ENCODE measurements at regions not wholly inside any gene's neighbourhood (a gene's known extent, or its start where the extent isn't known, plus 50 kb on each side); places are given as distances from the start of the nearest gene placed in this dataset.

GRCh38 chr7:116348346-116348745, 138.0 kb downstream of the TES start:
- CTCF ChIA-PET, result no interaction called here
- peaks cover 27% of the 10 kb centered on the region for H3K36me3 ChIP-seq (ENCODE audit: insufficient read depth, low read length, poor library complexity, severe bottlenecking)
- DNase-seq (ENCODE audit: low spot score), result no peak
- no peaks in the 10 kb centered on the region for H3K27me3 ChIP-seq (replicated peaks; ENCODE audit: insufficient read depth, low read depth, low read length, poor library complexity)
- no peak overlapping the region for H3K27ac ChIP-seq (ENCODE audit: low read depth, low read length, poor library complexity, severe bottlenecking)
- intact Hi-C loops (cut with micrococcal nuclease; ENCODE audit: unreplicated experiment), result no loop called here
- no peak overlapping the region for H3K4me3 ChIP-seq (ENCODE audit: low read depth, low read length, poor library complexity, severe bottlenecking)
- TF ChIP-seq CTCF (conservative IDR thresholded peaks at IDR 0.05; ENCODE audit: low read depth, low read length) (no peak), EZH2 (IDR thresholded peaks at IDR 0.05; ENCODE audit: borderline replicate concordance, low read depth, low read length, poor library complexity, severe bottlenecking) (no peak)
- BruUV-seq (replicated peaks), result no TSS peak
- peaks cover 31% of the 10 kb centered on the region for H3K9me3 ChIP-seq (ENCODE audit: low read depth, low read length, poor library complexity, severe bottlenecking)
- peaks cover under 1% of the 10 kb centered on the region for H3K4me1 ChIP-seq (ENCODE audit: insufficient read depth, low read length, poor library complexity, severe bottlenecking)
- POLR2A ChIA-PET (ENCODE audit: low non-redundant PET), result no interaction called here

- Histone ChIP-seq H3K4me3 (ENCODE audit: low read depth, low read length, poor library complexity, severe bottlenecking) (no peak overlapping the region), H3K36me3 (ENCODE audit: insufficient read depth, low read length, poor library complexity, severe bottlenecking) (peaks cover 8% of the 10 kb centered on the region), H3K9me3 (ENCODE audit: low read depth, low read length, poor library complexity, severe bottlenecking) (peaks cover 14% of the 10 kb centered on the region), H3K4me1 (ENCODE audit: insufficient read depth, low read length, poor library complexity, severe bottlenecking) (peaks cover 35% of the 10 kb centered on the region), H3K27me3 (replicated peaks; ENCODE audit: insufficient read depth, low read depth, low read length, poor library complexity) (no peaks in the 10 kb centered on the region), H3K27ac (ENCODE audit: low read depth, low read length, poor library complexity, severe bottlenecking) (no peak overlapping the region)
- ChIA-PET CTCF (no interaction called here), POLR2A (ENCODE audit: low non-redundant PET) (no interaction called here)
- no peak for TF ChIP-seq CTCF (conservative IDR thresholded peaks at IDR 0.05; ENCODE audit: low read depth, low read length)
- no peak for TF ChIP-seq EZH2 (IDR thresholded peaks at IDR 0.05; ENCODE audit: borderline replicate concordance, low read depth, low read length, poor library complexity, severe bottlenecking)
- intact Hi-C loops (cut with micrococcal nuclease; ENCODE audit: unreplicated experiment), result no loop called here
- DNase-seq (ENCODE audit: low spot score), result no peak
- BruUV-seq (replicated peaks), result no TSS peak
Measured at GRCh38 chr7:116351966-116352365, 141.6 kb downstream of the TES start.

- ChIA-PET CTCF (no interaction called here), POLR2A (ENCODE audit: low non-redundant PET) (no interaction called here)
- H3K36me3 ChIP-seq (ENCODE audit: insufficient read depth, low read length, poor library complexity, severe bottlenecking), result no peaks in the 10 kb centered on the region
- peaks cover 51% of the 10 kb centered on the region for H3K4me1 ChIP-seq (ENCODE audit: insufficient read depth, low read length, poor library complexity, severe bottlenecking)
- no peak overlapping the region for H3K4me3 ChIP-seq (ENCODE audit: low read depth, low read length, poor library complexity, severe bottlenecking)
- TF ChIP-seq CTCF (conservative IDR thresholded peaks at IDR 0.05; ENCODE audit: low read depth, low read length) (no peak), EZH2 (IDR thresholded peaks at IDR 0.05; ENCODE audit: borderline replicate concordance, low read depth, low read length, poor library complexity, severe bottlenecking) (no peak)
- no TSS peak for BruUV-seq (replicated peaks)
- DNase-seq (ENCODE audit: low spot score), result peak; percentile 51
- no peaks in the 10 kb centered on the region for H3K9me3 ChIP-seq (ENCODE audit: low read depth, low read length, poor library complexity, severe bottlenecking)
- no peaks in the 10 kb centered on the region for H3K27me3 ChIP-seq (replicated peaks; ENCODE audit: insufficient read depth, low read depth, low read length, poor library complexity)
- H3K27ac ChIP-seq (ENCODE audit: low read depth, low read length, poor library complexity, severe bottlenecking), result peak overlapping the region; percentile 86
- intact Hi-C loops (cut with micrococcal nuclease; ENCODE audit: unreplicated experiment), result no loop called here
Measured at GRCh38 chr7:116353647-116354046, 143.3 kb downstream of the TES start.

All from A673 (cell line).